ENCODE measurements at regions not wholly inside any gene's neighbourhood (a gene's known extent, or its start where the extent isn't known, plus 50 kb on each side); places are given as distances from the start of the nearest gene placed in this dataset.
"Not testable (repeated sequence)": the region's sequence is repeated elsewhere in the genome, so short reads cannot be mapped to it uniquely, and the experiment has no call there.

DNA sequence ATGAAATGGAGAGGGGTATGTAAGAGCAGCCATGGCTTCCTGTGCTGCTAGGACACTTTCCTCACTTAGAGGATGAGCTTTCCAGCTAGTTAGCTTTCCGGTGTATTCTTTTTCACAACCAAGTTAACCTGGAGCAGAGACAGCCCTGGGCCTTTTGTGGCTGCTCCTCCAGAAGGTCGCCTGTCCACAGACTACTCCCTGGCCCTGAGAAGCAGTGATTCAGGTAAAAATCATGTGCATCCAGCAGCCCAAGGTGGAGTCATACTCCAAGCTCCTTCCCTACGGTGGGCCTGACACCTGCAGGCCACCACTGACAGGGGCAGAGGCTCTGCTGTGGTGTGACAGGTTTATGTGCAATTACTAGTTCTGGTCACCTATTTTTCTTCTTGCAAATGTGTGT lies 187.2 kb downstream of the ANKRD30B start:
- Histone ChIP-seq H3K27ac (ENCODE audit: low read depth, low read length) (no peak overlapping the region), H3K9me3 (ENCODE audit: insufficient read depth, low read depth, low read length) (peaks cover 89% of the 10 kb centered on the region), H3K27me3 (ENCODE audit: insufficient read depth, low read length) (no peaks in the 10 kb centered on the region), H3K36me3 (ENCODE audit: insufficient read depth, low read length) (no peaks in the 10 kb centered on the region), H3K4me1 (ENCODE audit: insufficient read depth, low read length) (no peaks in the 10 kb centered on the region), H3K4me3 (ENCODE audit: low read length) (no peak overlapping the region), H3K9ac (ENCODE audit: low read depth, low read length) (no peak overlapping the region)
- 81% methylated on average over 3 of the region's 3 CpGs for WGBS

DNA sequence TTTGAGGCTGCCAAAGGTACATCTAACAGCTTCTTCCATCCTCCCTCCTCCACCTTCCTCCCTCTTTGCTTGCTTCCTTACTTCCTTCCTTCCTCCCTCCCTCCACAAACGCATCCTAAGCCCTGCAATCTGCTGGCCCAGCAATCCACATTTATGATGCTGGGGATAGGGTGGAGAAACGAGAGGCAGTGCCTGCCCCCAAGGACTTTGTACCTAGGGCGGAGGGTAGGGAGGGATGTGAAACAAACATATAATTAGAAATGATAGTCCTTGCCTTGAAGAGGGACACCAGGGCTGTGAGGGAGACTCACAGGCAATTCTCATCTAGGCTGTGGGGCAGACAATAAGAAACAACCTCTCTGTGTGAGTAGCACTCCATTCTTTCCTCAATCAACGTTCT lies 188.3 kb downstream of the ANKRD30B start:
- Histone ChIP-seq H3K27ac (ENCODE audit: low read depth, low read length) (no peak overlapping the region), H3K36me3 (ENCODE audit: insufficient read depth, low read length) (no peaks in the 10 kb centered on the region), H3K9ac (ENCODE audit: low read depth, low read length) (no peak overlapping the region), H3K27me3 (ENCODE audit: insufficient read depth, low read length) (no peaks in the 10 kb centered on the region), H3K9me3 (ENCODE audit: insufficient read depth, low read depth, low read length) (peaks cover 88% of the 10 kb centered on the region), H3K4me3 (ENCODE audit: low read length) (no peak overlapping the region), H3K4me1 (ENCODE audit: insufficient read depth, low read length) (no peaks in the 10 kb centered on the region)
- WGBS, result 41% methylated on average over 3 of the region's 4 CpGs

DNA sequence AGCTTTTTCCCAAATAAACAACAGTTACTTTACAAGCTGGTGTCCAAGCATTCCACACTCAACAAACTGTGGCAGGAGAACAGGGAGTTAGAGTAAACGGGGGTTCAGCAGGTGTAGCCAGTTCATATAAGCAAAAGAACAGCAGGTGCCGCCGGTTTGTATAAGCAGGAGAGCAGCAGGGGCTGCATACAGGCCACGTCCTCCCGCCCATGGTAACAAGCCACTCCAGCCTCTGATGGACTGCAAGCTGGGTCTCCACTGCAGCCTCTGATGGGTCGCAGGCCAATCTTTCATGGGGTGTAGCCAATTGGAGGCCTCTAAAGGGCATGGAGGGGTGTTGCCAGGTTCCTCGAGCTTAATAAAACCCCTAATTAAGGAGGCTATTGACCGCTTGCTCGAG lies 189.3 kb downstream of the ANKRD30B start:
- Histone ChIP-seq H3K4me3 (ENCODE audit: low read length) (no peak overlapping the region), H3K9ac (ENCODE audit: low read depth, low read length) (no peak overlapping the region), H3K4me1 (ENCODE audit: insufficient read depth, low read length) (no peaks in the 10 kb centered on the region), H3K36me3 (ENCODE audit: insufficient read depth, low read length) (no peaks in the 10 kb centered on the region), H3K27ac (ENCODE audit: low read depth, low read length) (no peak overlapping the region), H3K27me3 (ENCODE audit: insufficient read depth, low read length) (no peaks in the 10 kb centered on the region), H3K9me3 (ENCODE audit: insufficient read depth, low read depth, low read length) (peaks cover 94% of the 10 kb centered on the region)
- 86% methylated on average over 9 of the region's 9 CpGs for WGBS

DNA sequence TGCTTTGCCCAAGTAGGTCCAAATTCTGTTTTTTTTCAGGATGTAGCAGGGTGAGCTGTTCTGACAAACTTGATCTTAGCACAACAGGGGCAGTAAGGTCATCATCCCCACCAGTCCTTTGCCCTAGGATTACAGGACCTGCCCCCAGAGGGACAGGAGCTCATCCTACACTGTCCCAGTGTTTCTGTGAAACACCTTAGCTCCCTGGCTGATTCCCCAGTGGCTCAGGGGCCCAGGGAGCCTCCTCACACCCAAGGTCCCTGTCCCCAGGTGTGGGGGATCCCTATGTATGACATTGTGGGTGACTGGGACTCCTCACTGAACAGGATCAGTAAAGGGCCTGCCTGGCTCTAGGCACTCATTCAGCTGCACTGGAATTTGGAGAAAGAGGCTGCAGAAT lies 191.2 kb downstream of the ANKRD30B start:
- Histone ChIP-seq H3K27me3 (ENCODE audit: insufficient read depth, low read length) (no peaks in the 10 kb centered on the region), H3K4me1 (ENCODE audit: insufficient read depth, low read length) (no peaks in the 10 kb centered on the region), H3K9ac (ENCODE audit: low read depth, low read length) (no peak overlapping the region), H3K4me3 (ENCODE audit: low read length) (no peak overlapping the region), H3K36me3 (ENCODE audit: insufficient read depth, low read length) (no peaks in the 10 kb centered on the region), H3K27ac (ENCODE audit: low read depth, low read length) (no peak overlapping the region), H3K9me3 (ENCODE audit: insufficient read depth, low read depth, low read length) (peaks cover 91% of the 10 kb centered on the region)

DNA sequence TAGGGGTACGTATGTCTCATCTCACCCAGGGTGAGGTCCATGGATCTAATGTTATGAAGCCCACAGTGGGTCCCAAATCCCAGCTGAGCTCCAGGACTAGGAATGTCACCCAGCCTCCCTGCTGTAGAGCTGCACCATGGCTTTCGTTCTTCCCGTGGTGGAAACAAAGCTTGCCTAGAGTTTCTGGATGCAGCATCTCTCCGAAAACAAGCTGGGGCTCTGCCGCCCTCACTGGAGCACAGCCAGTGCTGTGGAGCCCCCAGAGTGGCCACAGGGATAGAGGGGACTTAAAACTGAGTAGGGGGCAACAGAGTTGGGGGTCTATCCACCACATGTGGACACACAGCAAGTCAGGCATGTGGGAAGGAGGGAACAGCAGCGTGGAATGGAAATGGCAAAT lies 192.1 kb downstream of the ANKRD30B start:
- H3K4me3 ChIP-seq (ENCODE audit: low read length); H3K9ac ChIP-seq (ENCODE audit: low read depth, low read length); H3K4me1 ChIP-seq (ENCODE audit: insufficient read depth, low read length); H3K27ac ChIP-seq (ENCODE audit: low read depth, low read length); H3K36me3 ChIP-seq (ENCODE audit: insufficient read depth, low read length); H3K27me3 ChIP-seq (ENCODE audit: insufficient read depth, low read length): not testable (repeated sequence)
- peaks cover 89% of the 10 kb centered on the region for H3K9me3 ChIP-seq (ENCODE audit: insufficient read depth, low read depth, low read length)
- 79% methylated on average over 6 of the region's 6 CpGs for WGBS

DNA sequence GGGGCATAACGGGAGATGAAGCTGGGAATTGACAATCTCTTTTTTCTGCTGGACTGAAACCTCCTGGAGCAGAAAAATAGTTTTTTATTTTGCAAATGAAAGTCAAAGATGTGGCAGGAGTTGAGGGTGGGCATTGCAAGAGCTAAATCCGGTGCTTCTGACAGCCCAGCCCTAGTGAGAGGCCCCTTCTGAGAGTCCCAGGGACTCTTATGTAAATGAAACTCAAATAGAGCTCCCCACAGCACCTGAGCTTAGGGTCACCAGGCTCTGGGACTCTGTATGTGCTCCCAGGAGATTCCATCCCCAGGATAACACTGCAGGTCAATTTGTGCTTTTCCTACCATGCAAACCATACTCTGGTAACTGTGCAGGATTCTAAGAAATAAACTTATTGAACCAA lies 192.8 kb downstream of the ANKRD30B start:
- H3K4me3 ChIP-seq (ENCODE audit: low read length), result no peak overlapping the region
- peaks cover 89% of the 10 kb centered on the region for H3K9me3 ChIP-seq (ENCODE audit: insufficient read depth, low read depth, low read length)
- WGBS, result 38% methylated on average over 2 of the region's 2 CpGs
- H3K27ac ChIP-seq (ENCODE audit: low read depth, low read length), result no peak overlapping the region
- H3K9ac ChIP-seq (ENCODE audit: low read depth, low read length), result no peak overlapping the region
- H3K27me3 ChIP-seq (ENCODE audit: insufficient read depth, low read length), result no peaks in the 10 kb centered on the region
- no peaks in the 10 kb centered on the region for H3K4me1 ChIP-seq (ENCODE audit: insufficient read depth, low read length)
- no peaks in the 10 kb centered on the region for H3K36me3 ChIP-seq (ENCODE audit: insufficient read depth, low read length)

DNA sequence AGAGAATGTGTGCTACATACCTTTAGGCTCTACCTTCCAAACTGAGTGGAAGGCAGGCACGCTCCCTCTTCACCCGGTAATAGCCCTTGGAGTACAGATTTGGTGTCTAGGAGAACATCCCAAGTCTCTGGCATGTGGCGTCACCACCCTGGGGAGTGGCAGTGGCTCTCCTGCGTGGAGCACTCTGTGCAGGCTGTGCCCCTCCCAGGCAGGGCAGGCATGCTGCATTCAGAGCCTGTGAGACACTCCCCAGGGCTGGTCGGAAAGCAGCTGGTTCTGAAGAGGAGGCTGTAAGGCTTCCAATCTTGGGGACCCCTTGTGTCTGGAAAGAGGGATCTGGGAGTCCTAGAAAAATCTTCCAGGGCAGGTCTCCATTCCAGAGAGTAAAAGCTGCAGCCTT lies 193.3 kb downstream of the ANKRD30B start:
- 64% methylated on average over 5 of the region's 5 CpGs for WGBS
- H3K4me3 ChIP-seq (ENCODE audit: low read length), result no peak overlapping the region
- H3K36me3 ChIP-seq (ENCODE audit: insufficient read depth, low read length), result no peaks in the 10 kb centered on the region
- no peaks in the 10 kb centered on the region for H3K27me3 ChIP-seq (ENCODE audit: insufficient read depth, low read length)
- H3K9ac ChIP-seq (ENCODE audit: low read depth, low read length), result no peak overlapping the region
- no peaks in the 10 kb centered on the region for H3K4me1 ChIP-seq (ENCODE audit: insufficient read depth, low read length)
- no peak overlapping the region for H3K27ac ChIP-seq (ENCODE audit: low read depth, low read length)
- H3K9me3 ChIP-seq (ENCODE audit: insufficient read depth, low read depth, low read length), result peaks cover 89% of the 10 kb centered on the region

DNA sequence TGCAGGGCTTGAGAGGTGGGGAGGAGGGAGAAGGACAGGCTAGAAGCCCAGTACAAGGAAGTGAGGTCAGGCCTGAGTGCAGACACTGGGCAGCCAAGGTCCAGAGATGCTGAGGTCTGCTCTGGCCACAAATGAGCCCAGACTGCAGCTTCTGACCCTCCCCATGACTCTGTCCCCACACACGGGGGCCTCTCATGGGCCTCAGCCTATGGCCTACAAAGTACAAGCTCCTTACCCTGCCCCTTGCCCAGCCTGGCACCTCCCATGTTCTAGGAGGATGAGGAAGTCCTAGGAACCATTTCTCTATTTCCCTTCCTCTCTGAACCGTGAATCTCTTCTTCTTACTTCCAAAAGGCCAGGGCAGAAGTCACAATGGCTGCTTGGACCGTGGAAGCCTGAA lies 193.8 kb downstream of the ANKRD30B start:
- H3K27ac ChIP-seq (ENCODE audit: low read depth, low read length), result no peak overlapping the region
- no peaks in the 10 kb centered on the region for H3K4me1 ChIP-seq (ENCODE audit: insufficient read depth, low read length)
- no peak overlapping the region for H3K4me3 ChIP-seq (ENCODE audit: low read length)
- H3K36me3 ChIP-seq (ENCODE audit: insufficient read depth, low read length), result no peaks in the 10 kb centered on the region
- no peak overlapping the region for H3K9ac ChIP-seq (ENCODE audit: low read depth, low read length)
- H3K27me3 ChIP-seq (ENCODE audit: insufficient read depth, low read length), result no peaks in the 10 kb centered on the region
- 35% methylated on average over 3 of the region's 3 CpGs for WGBS
- H3K9me3 ChIP-seq (ENCODE audit: insufficient read depth, low read depth, low read length), result peaks cover 88% of the 10 kb centered on the region

DNA sequence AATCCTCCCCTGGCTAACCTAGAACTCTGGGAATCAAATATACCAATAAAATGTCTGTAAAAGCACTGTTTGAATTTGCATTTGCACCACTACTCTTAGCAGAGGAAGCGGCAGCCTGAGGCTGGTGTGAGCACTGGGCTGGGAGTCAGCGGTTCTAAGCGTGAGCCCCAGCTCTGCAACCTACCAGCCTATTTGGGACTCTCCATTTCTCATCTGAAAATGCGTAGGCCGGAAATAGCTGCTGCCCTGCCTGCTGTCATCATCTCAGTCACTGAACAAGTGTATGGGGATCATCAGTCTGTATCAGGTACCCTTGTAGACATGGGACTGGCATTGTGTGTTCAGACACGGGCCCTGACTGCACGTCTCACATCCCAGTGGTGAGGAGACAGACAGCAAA lies 194.3 kb downstream of the ANKRD30B start:
- WGBS, result 89% methylated on average over 5 of the region's 7 CpGs
- Histone ChIP-seq H3K4me1 (ENCODE audit: insufficient read depth, low read length) (no peaks in the 10 kb centered on the region), H3K27me3 (ENCODE audit: insufficient read depth, low read length) (no peaks in the 10 kb centered on the region), H3K9me3 (ENCODE audit: insufficient read depth, low read depth, low read length) (peaks cover 88% of the 10 kb centered on the region), H3K36me3 (ENCODE audit: insufficient read depth, low read length) (no peaks in the 10 kb centered on the region), H3K4me3 (ENCODE audit: low read length) (no peak overlapping the region), H3K9ac (ENCODE audit: low read depth, low read length) (no peak overlapping the region), H3K27ac (ENCODE audit: low read depth, low read length) (no peak overlapping the region)

DNA sequence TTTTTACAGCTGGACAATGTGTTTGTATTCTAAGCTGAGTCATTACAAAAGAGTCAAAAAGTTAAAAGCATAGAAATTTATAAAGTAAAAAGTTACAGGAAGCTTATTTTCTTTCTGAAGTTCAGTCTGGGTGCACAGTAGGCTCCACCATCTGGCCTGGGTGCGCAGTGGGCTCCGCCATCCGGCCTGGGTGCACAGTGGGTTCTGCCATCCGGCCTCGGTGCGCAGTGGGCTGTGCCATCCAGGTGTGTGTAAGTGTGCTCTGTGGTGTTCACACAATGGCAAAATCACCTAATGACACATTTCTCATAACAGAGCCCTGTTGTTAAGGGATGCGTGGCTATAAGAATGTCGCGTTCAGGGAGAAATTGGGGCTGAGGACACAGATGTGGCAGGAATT lies 195.5 kb downstream of the ANKRD30B start:
- H3K9ac ChIP-seq (ENCODE audit: low read depth, low read length), result no peak overlapping the region
- no peaks in the 10 kb centered on the region for H3K27me3 ChIP-seq (ENCODE audit: insufficient read depth, low read length)
- H3K9me3 ChIP-seq (ENCODE audit: insufficient read depth, low read depth, low read length), result peaks cover 90% of the 10 kb centered on the region
- H3K4me3 ChIP-seq (ENCODE audit: low read length), result no peak overlapping the region
- H3K4me1 ChIP-seq (ENCODE audit: insufficient read depth, low read length), result no peaks in the 10 kb centered on the region
- WGBS, result 94% methylated on average over 9 of the region's 9 CpGs
- no peak overlapping the region for H3K27ac ChIP-seq (ENCODE audit: low read depth, low read length)
- no peaks in the 10 kb centered on the region for H3K36me3 ChIP-seq (ENCODE audit: insufficient read depth, low read length)

DNA sequence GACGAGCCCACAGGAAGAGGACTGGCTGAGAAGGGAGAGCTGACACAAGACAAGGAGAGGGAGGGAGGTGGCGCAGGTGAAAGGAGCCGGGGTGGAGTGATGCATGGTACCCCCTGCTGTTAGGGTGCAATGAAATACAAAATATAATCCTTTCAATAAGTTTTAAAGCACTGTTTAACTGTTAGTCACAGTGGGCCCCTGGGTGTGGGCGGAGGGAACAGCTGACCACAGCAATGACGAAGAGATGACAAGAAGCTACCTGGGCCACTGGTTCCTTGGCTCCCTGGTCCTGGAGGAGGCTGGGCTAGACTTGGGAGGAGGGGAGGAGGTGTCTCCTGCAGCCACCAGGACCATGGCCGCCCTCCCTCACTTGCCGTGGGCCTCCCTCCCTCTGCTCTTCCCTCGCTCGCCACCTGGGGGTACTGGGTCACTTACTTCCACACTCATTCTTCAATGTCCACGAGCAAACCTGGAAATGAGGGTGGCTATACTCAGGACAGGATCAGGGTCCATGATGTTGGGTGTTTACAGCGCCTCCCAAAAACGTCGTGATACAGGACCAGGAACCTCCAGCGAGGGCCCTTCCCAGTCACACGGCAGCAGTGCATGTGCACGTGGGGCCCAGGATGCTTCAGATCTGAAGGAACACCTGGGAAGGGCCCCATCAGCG lies 196.1 kb downstream of the ANKRD30B start:
- Histone ChIP-seq H3K4me3 (ENCODE audit: low read length) (no peak overlapping the region), H3K9me3 (ENCODE audit: insufficient read depth, low read depth, low read length) (peaks cover 90% of the 10 kb centered on the region), H3K36me3 (ENCODE audit: insufficient read depth, low read length) (no peaks in the 10 kb centered on the region), H3K27me3 (ENCODE audit: insufficient read depth, low read length) (no peaks in the 10 kb centered on the region), H3K4me1 (ENCODE audit: insufficient read depth, low read length) (no peaks in the 10 kb centered on the region), H3K9ac (ENCODE audit: low read depth, low read length) (no peak overlapping the region), H3K27ac (ENCODE audit: low read depth, low read length) (no peak overlapping the region)
- 82% methylated on average over 17 of the region's 17 CpGs for WGBS

DNA sequence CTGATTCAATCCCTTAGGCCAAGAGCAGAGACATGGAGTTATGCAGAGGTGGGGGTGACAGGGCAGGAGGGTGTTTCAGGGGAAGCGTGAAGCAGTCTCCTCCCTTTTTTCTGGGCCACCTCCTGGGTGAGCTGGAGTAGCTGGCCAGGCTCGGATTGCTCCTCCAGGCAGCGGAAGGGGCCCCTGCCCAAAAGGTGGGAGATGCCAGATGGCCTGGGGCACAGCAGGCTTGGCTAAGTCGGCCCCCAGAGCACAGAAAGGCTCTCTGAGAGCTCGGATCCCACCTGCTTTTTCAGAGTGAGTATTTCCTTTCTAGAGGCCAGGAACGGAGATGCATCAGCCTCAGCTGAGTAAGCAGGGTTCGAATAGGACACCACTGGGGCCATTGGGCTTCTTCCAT lies 196.9 kb downstream of the ANKRD30B start:
- no peak overlapping the region for H3K4me3 ChIP-seq (ENCODE audit: low read length)
- H3K9me3 ChIP-seq (ENCODE audit: insufficient read depth, low read depth, low read length), result peaks cover 89% of the 10 kb centered on the region
- WGBS, result 78% methylated on average over 7 of the region's 7 CpGs
- H3K27ac ChIP-seq (ENCODE audit: low read depth, low read length), result no peak overlapping the region
- no peaks in the 10 kb centered on the region for H3K36me3 ChIP-seq (ENCODE audit: insufficient read depth, low read length)
- no peaks in the 10 kb centered on the region for H3K4me1 ChIP-seq (ENCODE audit: insufficient read depth, low read length)
- H3K9ac ChIP-seq (ENCODE audit: low read depth, low read length), result no peak overlapping the region
- H3K27me3 ChIP-seq (ENCODE audit: insufficient read depth, low read length), result no peaks in the 10 kb centered on the region
